ENCODE measurements at regions not wholly inside any gene's neighbourhood (a gene's known extent, or its start where the extent isn't known, plus 50 kb on each side); places are given as distances from the start of the nearest gene placed in this dataset.

GRCh38 chr4:7131498-7132031 is 60.8 kb upstream of the SORCS2 start:
- TF ChIP-seq CTCF (IDR thresholded peaks at IDR 0.05; ENCODE audit: borderline replicate concordance, extremely low read depth, low read length, poor library complexity, severe bottlenecking), result no peak
- TF ChIP-seq EZH2 (IDR thresholded peaks at IDR 0.05; ENCODE audit: borderline replicate concordance, low read depth, low read length, severe bottlenecking), result no peak
